Amniotic epithelial cell (primary cell): ENCODE measurements at regions not wholly inside any gene's neighbourhood (a gene's known extent, or its start where the extent isn't known, plus 50 kb on each side); places are given as distances from the start of the nearest gene placed in this dataset.

Source experiments
- DNase-seq: peaks from one replicate; pipeline ENCODE4 v3.0.0-alpha.2; 2010; ENCODE audit warnings: low read depth

- DNase-seq = no peak
Observed at GRCh38 chr22:48327721-48328120, 1500.0 kb downstream of the BRD1 start.

DNA sequence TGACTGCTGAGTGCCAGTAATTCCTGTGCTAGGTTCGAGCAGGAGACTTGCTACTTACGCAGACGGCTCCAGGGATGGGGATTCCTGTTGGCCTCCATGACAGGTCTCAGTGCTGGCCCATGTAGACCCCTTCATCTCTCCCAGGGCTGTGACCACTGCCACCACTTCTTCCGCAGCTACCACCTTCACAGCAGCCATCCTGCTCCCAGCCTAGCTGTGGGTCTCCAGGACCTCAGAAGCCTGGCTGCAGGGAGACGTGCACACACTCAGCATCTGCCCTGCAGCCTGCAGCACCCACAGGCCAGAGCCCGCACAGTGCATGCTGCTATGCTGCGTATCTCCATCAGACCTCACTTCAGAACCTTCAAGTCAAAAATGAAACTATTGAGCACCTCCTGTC is 1503.9 kb downstream of the BRD1 start:
- no peak for DNase-seq

- DNase-seq = no peak
Observed at GRCh38 chr22:48322907-48323306, 1504.8 kb downstream of the BRD1 start.

DNA sequence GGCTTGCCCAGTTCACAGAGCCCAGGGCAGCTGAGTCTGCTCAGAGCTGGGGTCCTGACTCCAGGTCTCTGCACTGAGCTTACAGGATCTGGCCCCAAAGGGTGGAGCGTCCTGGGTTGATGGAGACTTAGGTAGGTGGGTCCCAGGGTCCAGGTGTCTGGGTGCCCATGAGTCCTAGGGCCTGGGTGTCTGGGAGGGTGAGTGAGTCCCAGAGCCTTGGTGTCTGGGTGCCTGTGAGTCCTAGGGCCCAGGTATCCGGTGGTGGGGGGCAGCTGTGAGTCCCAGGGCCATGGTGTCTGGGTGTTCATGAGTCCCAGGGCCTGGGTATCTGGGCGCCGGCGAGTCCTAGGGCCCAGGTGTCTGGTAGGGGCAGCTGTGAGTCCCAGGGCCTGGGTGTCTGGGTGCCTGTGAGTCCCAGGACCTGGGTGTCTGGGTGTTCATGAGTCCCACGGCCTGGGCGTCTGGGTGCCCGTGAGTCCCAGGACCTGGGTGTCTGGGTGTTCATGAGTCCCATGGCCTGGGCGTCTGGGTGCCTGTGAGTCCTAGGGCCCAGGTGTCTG is 1505.6 kb downstream of the BRD1 start:
- DNase-seq = no peak

DNA sequence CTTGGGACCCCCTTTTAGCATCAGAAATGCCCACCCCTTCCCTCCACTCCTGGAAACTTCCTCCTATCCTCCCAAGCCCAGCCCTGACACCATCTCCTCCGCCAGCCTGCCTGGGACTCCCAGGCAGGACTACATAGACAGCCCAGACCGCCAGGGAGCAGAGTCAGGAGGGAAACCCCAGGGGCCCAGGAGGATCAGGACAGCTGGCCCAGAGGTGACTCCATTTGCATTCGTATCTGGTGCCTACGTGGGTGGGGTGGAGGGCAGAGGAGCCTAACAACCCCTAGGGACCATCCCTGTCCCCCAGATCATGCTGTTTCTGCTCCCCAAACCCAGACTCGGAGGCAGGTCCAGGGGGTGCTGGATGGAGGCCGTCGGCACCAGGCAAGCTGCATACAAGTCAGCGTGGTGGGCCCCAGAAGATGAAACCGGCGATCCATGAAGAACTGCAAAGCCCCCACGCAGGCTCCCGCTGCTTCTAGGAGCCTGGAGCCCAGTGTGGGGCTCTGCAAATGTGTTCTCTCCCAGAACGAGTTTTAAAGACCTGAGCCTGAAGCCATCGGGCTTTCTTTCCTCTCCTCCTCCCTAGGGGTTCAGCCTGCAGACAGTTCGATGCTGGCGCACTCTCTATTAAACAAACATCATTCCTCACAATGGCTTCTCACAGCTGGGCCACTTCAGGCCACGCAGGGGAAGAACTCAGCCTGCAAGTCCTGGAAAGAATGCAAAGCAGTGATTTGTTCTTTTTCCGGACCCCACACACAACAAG is 1506.8 kb downstream of the BRD1 start:
- no peak for DNase-seq

DNA sequence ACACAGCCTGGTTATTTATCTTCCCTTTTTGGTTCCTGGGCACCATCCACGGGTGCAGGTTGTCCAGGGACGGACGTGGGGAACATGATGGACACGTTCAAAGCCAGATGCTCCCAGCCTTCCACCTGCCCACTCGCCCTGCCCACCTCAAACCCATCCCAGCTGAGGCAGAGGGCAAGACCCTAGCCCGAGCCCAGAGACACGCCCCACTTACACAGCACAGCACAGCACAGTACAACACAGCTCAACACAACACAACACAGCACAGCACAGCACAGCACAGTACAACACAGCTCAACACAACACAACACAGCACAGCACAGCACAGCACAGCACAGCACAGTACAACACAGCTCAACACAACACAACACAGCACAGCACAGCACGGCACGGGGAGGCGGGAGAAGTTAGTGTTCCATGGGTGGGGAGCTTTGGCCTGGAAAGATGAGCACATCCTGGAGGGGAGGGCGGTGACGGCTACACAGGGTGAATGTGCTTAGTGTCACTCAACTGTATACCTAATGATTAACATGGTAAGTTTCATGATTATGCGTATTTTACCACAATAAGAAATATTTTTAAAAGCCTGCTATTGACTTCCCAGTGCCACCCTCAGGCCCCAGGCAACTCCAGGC is 1507.5 kb downstream of the BRD1 start:
- DNase-seq = no peak

GRCh38 chr22:48319321-48320047 is 1508.2 kb downstream of the BRD1 start:
- no peak for DNase-seq

DNA sequence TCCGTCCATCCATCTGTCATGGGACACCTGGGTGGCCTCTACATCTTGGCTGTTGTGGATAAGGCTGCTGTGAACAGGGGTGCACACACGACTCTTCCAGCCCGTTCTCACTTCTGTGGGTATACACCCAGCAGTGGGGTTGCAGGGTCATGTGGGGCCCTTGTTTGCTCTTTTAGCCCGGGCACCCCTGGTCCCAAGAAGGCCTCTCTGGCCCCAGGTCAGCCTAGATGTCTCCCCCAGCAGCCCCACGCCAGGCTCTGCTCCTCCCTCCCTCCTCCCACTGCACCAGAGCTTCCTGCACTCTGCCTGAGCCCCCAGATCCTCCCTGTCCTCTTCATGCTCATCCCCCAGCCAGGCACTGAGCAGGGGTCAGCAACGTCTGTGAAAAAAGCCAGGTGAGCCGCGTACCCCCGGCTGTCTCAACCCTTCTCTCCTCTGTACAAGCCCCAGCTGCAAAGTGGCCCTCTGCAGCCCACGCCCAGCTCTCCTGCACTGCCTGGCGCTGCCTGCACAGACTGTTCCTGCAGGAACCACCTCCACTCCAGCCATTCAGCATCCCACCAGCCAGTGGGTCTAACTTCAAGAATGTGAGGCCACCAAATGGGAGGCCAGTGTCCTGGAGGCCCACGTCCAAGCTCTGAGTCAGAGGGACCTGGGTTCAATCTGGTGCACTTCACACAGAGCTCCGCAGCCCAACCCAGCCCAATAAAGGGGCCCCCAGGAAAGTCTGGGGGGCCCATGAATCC is 1508.9 kb downstream of the BRD1 start:
- no peak for DNase-seq

- no peak for DNase-seq
Observed at GRCh38 chr22:48318173-48318572, 1509.5 kb downstream of the BRD1 start.

GRCh38 chr22:48316257-48317250 is 1511.1 kb downstream of the BRD1 start:
- no peak for DNase-seq

DNA sequence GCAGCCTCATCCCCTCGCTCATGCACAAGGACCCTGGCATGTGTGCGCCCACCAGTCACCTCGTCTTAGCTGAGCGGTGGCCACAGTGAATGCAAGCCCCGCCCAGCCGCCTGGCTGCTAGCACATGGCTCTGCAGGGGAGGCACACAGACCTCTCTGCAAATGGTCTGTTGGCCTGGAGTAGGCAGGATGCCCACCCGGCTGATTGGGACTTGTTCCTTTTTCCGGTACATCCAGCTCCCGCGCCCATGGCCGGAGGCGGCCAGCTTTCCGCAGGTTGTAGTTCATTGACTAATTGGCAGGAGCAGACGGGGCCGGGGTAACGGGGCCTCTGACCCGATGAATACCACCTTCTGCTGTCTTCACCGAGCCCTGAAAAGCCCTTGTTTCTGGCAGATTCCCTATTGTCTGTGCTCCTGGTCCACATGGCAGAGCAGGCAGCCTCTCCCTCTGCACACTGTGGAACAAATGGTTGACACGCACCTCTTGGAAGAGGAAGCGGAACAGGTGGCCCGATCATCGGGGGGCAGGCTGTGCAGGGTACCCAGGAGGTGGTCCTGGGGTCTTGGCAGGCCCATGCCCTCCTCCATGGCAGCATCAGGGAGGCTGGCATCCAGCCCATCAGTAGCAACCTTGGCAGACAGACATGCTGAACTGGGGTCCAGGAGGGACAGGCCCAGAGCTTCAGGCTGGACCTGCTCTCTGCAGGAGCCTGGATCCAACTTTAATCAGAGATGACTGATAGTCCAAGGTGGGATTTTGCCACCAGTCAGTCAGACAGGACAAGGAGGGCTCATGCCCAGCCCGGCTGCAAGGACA is 1512.0 kb downstream of the BRD1 start:
- no peak for DNase-seq

DNA sequence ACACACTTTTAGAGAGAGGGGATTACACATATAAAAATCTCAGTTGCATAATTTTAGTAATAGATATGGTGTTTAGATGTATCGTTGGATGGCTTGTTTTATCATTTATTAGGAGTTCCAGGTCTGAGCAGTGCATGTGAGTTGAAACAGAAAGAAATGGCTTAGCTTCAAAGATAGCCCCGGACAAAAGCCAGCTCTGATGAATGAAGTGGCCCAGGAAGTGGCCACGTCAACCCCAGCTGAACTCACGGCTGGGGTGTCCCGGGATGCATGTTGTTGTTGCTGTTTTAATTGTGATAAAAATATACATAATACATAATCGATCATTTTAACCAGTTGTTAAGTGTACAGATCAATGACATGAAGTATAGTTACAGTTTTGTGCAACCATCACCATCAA is 1513.6 kb downstream of the BRD1 start:
- DNase-seq = no peak

- no peak for DNase-seq
Observed at GRCh38 chr22:48313175-48313830, 1514.4 kb downstream of the BRD1 start.

- DNase-seq = no peak
Observed at GRCh38 chr22:48310740-48311139, 1516.9 kb downstream of the BRD1 start.

DNA sequence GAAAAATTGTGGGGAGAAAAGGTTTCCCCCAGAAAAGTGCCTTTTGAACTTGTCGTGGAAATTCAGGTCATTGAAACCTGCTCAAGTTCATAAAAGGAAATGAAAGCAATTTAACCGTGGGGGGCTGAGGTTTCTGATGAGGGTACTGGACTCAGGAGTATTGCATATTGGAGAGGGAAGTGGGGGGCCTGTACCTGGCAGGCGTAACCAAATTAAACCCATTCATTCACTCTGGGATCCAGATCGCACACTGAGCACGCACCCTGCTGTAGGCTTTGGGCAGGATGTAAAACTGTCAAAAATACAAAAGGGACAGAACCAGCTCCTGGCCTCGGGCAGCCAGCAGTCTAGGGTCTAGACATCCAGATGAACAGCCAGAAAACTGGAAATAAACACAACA is 1517.4 kb downstream of the BRD1 start:
- DNase-seq = no peak

DNA sequence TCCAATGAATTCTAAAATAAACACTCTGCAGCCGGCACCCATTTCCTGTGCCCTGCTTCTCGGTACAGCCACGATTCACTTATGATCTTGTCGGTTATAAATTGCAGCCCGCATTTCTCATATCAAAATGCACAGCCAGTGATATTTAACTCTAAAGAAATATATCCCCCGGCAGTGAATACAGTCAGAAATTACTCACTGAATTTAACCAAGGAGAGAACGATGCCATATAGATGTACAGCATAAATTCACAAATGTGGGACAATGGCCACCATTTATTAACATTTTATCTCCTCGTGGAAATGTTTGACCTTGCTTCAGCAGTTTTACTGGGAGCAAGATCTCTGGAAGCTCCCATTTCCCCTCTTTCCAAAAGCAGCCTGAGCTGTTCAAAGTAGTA is 1517.8 kb downstream of the BRD1 start:
- DNase-seq = no peak

DNA sequence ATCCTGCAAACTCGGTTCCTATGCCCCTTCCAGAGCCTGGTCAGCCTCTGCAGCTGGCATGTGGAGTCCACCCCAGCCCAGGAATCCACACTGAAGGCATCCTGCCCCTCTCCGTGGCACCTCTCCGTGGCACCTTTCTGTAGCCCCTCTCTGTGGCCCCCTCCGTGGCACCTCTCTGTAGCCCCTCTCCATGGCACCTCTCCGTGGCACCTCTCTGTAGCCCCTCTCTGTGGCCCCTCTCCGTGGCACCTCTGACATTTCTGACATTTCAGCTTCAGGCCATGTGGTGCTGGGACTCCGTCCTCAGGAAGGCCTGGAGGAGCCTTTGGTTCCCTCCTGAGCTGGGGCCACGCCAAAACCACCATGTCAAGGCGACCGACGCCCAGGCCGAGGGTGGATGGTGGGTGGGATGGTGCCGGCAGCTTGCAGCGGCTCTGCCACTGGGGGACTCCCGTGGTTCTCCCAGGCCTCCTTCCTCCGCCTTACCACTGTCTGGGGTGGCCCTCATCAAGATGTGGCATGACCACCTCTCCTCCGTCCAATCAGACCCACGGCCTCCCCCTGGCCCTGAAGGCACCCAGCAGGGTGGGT is 1518.5 kb downstream of the BRD1 start:
- DNase-seq = no peak

- DNase-seq = no peak
Observed at GRCh38 chr22:48307931-48308330, 1519.7 kb downstream of the BRD1 start.
